ENCODE measurements at regions not wholly inside any gene's neighbourhood (a gene's known extent, or its start where the extent isn't known, plus 50 kb on each side); places are given as distances from the start of the nearest gene placed in this dataset.
"Not testable (repeated sequence)": the region's sequence is repeated elsewhere in the genome, so short reads cannot be mapped to it uniquely, and the experiment has no call there.

DNA sequence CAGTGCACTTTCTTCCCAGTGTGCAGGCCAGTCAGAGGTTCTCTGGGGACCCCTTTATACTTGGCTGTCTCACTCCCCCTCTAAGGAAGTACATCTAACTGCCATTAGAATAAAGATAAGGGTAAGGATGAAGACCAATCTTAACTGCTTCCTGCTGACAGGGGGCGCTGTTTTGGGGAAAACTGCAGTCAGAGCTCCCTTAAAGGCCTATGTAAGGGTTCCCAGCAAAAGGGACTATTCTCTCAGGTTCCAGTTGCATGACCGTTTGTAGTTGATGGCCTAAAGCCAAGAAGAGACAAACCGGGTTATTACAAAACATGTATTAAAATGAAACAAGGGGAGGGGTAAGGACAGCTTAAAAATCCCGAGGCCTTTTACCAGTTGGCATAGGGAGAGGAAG is 115.6 kb upstream of the SPIN4 start:
- DNase-seq (ENCODE audit: low read depth): no peak

DNA sequence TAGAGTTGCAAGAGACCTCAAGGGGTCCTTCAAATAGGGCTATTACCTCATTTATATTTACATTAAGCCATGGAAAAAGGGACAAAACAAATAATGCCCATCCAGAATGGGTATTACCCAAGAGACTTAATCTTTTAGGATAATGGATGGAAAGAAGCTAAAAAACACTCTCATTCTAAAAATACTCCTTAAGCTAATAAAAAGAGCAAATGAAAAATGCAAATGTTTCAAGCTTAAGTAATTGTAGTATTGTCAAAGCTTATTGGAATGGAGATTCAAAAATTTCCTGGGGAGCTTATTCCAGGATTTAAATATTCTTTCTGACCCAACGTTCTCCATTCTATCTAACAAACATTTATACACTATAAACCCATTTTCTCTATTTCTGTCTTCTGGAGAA is 107.8 kb upstream of the SPIN4 start:
- no peak for DNase-seq (ENCODE audit: low read depth)

DNA sequence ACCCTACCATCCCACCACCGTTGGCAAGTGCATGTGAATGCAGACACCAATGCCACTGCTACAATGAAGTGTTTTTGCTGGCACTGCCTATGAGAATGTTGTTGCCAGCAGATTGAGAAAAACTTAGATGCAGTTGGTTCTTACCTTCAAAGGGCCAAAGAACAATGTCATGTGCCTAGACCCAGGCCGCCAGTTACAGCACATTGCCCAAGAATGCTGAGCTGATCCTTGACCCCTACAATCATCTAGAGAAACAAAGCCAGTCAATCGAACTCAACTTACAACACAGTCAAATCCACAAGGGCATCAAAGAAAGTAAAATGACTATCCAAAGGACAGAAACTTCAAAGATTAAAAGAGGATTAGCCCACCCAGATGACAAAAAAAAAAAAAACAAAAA is 102.4 kb upstream of the SPIN4 start:
- no peak for DNase-seq (ENCODE audit: low read depth)

DNA sequence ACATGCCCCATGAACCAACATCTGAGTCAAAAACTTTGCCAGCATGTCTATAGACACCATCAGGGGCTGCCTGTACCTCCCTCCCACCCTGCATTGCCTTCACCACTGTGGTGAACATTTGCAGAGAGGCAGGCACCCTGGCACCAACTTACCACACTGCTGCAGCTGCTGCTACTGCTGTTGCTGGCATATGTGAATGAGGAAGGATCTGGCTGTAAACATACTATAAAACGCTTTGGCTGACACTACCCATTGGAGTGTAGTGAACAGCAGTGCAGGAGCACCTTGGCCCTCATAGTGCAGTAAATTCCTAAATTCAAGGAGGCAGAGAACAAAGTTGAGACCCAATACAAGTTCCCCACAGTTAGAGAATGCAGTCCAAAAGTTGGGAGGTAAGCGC is 90.6 kb upstream of the SPIN4 start:
- no peak for DNase-seq (ENCODE audit: low read depth)

DNA sequence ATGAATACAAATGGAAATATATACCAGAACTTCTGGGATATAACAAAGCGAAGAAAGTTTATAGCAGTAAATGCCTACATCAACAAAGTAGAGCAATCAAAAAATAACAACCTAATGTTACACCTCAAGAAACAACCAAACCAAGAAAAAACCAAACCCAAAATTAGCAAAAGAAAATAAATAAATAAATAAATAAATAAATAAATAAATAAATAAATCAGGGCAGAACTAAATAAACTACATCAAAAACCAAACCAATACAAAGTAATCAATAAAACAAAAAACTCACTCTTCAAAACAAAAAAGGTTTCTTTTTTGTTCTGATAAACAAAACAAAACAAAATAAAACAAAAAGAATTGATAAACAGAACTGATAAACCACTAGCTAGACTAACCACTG is 88.4 kb upstream of the SPIN4 start:
- no peak for DNase-seq (ENCODE audit: low read depth)

DNA sequence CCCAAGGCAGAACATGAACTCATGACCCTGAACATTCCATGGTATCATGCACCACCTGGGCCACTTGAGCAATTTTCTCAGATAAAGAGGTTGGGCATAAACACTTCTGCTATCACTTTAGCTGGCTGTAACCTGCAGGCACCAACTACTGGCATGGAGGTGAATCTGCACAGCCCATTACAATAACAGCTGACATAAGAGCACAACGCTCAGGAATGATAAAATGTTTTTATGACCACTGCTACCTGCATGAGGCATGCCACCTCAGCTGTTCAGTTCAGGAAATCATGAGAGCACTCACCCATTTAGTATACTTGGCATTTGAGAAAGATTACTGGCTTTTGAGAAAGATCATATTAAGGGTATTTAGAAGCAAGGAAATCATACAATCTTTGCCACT is 85.7 kb upstream of the SPIN4 start:
- no peak for DNase-seq (ENCODE audit: low read depth)

DNA sequence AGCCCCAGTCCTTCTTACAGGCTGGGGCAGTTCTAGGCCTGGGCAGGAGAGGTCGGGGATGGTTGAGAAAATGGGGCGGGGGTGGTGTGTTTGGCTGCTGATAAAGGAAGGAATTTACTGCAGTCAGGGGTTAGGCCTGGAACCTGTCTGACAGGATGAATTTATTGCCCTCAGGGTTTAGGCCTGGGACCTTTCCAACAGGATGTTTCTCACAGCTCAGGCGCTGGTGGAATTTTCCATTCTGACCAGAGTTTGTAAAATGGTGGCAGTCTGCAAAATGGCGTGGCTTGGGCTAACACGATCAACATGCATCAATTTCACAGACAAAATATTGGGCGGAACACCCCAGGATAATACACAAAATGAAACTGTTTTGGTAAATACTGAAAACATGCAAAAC is 83.5 kb upstream of the SPIN4 start:
- DNase-seq (ENCODE audit: low read depth): peak; percentile 55

DNA sequence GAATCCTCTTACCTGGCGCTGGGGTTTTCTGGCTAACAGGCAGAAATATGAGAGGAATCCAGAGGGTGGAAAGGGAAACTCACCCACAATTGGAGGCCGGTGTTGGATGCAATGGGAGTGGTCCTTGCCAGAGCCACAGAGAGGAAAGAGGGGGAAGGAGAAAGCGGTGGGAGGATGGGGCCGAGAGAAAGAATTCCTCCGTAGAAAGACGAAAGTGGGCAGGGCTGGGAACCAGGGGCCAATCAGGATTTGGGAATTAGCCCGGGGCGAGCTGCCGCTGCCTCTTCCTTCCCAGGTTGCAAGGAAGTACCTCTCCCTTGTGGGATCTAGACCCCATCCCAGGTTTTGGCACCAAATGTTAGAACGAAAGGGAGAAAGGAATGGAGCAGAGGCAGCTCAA is 83.1 kb upstream of the SPIN4 start:
- DNase-seq (ENCODE audit: low read depth): no peak

DNA sequence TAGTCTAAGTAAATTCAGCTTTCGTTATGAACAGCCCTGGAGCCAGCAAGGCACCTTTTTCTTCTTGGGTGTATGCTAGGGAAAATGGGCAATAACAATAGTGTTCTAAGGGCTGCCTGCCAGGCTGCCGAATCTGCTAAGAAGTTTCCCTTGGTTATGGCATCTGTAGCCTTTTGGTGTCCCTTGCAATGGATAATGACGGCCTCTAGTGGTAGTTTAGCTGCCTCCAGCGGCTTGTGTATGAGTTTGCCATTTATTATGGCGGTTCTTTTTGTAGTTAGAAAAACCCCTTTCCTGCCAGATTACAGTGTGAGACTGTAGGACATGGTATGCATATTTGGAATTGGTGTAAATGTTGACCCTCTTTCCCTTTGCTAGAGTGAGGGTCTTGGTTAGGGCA is 78.9 kb upstream of the SPIN4 start:
- no peak for DNase-seq (ENCODE audit: low read depth)

DNA sequence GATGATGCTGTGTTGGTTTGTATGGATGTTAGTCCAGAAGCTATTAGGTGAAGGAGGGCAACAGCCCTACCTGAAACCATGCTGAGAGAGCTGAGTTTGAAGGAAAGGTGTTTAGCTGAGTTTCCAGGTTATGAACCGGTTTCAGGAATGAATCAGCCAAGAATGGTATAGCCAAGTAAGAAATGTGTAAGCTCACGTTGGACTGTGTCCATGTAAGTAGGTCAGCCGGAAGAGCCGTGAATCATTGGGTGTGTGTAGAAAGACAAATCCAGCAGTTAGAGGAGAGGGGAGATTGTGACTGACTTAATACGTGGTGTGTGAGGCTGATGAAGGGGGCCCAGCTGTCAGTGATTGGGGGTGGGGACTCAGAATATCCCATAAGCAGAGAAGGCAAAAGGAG is 77.2 kb upstream of the SPIN4 start:
- no peak for DNase-seq (ENCODE audit: low read depth)

DNA sequence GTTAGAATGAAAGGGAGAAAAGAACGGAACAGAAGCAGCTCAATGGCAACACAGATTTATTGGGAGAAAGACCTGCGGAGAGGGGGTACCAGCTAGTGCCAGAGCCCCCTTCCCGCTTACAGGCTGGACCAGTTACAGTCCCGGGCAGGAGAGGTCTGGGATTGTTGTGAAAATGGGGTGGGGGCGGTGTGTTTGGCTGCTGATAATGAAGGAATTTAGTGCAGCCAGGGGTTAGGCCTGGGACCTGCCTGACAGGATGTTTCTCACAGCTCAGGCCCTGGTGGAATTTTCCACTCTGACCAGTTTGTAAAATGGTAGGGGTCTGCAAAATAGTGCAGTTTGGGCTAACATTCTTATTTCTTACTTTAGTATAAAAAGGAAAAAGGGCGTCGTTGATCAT is 75.4 kb upstream of the SPIN4 start:
- DNase-seq (ENCODE audit: low read depth): no peak

DNA sequence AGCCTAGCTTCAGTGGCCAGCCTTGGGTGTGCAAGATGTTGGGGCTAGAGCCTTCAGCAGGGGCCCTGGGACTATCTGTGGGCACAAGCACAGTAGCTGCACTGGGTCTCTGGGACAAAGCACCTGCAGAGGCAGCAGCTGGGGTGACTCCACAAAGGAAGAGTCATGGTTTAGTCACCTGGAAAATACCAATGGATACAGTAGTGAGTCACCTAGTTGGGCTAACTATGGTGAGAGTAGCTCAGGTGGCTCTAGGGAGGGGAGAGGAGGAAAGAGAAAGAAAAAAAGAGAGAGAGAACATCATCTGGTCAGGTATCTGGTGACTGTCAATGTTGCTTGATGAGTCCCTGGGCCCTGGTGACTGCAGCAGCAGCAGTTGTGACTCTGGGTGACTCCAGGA is 72.9 kb upstream of the SPIN4 start:
- no peak for DNase-seq (ENCODE audit: low read depth)

DNA sequence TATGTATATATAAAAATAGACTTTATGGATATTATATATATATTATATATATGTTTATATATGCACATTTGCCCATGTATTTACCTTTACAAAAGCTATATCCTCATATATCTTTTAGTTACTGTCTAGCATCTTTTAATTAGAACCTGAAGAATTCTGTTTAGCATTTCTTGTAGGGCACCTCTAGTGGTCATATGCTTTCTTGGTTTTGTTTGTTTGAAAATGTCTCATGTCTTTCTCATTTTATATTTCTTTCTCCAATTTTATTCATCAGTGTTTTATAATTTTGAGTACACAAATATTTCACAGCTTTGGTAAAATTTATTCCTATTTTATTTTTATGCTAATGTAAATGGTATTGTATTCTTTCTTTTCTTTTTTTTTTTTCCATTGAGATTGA is 70.3 kb upstream of the SPIN4 start:
- DNase-seq (ENCODE audit: low read depth): no peak

DNA sequence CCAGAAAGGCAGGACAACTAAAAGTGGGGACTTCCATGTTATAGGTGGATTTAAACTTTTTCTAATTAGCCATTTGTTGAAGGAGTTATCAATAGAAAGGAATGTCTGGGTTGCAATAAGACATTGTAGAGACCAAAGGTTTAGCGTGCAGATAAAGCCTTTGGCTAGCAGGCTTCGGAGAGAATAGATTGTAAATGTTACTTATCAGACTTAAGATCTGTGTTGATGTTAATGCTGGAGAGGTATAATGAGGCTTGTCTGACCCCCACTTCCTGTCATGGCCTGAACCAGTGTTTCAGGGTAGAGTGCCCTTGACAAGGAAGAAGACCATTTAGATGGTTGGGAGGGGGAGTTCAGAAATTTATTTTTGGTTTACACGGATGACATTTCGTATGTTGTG is 67.1 kb upstream of the SPIN4 start:
- no peak for DNase-seq (ENCODE audit: low read depth)

DNA sequence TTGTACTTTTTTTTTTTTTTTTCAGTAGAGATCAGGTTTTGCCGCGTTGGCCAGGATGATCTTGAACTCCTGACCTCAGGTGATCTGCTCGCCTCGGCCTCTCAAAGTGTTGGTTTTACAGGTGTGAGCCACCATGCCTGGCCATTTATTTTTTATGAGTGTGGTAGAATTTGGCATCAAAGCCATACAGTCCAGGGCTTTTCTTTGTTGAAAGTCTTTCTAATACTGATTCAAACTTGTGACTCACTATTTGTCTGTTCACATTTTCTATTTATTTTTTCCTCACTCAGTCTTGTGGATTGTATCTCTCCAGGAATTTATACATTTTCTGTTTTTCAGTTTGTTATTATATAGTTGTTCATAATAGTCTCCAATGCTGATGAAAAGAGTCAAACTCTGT is 66.5 kb upstream of the SPIN4 start:
- no peak for DNase-seq (ENCODE audit: low read depth)

DNA sequence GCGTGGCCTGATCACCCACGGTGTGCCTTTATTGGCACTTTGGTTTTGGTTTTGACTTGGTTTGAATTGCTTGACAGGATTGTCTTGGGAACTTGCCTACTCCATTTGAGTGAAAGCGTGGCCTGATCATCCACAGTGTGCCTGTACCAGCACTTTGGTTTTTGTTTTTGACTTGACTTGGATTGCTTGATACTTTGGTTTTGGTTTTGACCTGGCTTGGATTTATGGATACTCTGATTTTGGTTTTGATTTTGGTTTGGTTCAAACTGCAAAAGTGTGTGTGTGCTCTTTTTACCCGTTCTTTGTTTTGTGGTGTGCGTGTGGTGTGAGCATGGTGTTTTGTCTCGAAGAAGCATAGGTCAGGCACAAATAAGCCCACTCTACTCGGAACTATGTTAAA is 58.8 kb upstream of the SPIN4 start:
- not testable (repeated sequence) for DNase-seq (ENCODE audit: low read depth)

DNA sequence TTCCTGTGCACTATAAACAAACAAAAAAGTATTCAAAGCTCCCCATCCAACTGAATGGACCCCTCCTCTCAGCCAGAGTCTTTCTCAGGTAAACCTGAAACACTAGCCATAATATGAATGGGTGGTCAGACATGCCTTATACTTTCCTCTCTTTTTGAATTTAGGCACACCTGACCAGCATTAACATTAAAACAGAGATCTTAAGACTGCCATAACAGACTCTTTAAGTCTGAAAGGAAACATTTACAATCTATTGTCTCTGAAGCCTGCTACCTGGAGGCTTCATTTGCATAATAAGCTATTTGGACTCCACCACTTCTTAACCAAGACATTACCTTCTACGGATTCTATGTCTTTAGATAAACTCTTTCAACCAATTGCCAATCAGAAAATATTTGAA is 56.9 kb upstream of the SPIN4 start:
- DNase-seq (ENCODE audit: low read depth): no peak

DNA sequence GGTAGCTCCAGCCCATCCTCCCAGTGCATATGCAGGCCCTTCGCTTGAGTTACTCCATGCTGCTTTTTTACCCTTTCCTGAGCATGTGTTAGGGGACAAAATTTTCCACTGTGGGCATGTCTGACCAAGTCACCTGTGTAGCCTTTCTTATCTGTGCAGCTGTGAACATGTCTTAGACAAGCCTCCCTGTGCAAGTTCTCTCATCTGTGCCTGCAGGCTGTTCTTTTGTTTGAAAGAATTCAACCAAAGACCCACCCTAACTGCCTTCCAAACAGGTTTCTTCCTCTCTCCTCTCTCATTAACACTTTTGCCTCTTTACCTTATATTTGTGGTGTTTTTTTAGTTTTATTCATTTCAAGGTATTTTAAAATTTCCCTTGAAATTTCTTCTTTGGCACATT is 53.2 kb upstream of the SPIN4 start:
- no peak for DNase-seq (ENCODE audit: low read depth)

DNA sequence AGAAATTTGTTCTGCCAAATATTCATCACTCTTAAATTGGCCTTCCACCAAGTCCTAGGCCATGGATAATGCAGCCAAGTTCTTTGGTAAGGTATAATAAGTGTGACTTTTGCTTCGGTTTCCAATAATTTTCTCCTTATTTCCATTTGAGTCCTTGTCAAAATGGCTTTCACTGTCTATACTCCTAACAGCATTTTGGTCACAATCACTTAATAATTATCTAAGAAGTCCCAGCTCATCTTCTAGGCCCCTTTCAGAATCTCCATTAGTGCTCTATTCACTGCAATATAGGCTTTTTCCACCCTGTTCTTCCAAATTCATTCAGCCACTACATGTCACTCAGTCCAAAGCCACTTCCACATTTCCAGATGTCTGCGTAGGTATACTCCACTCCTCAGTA is 51.0 kb upstream of the SPIN4 start:
- no peak for DNase-seq (ENCODE audit: low read depth)
